HFFc6 (cell line): ENCODE measurements at regions not wholly inside any gene's neighbourhood (a gene's known extent, or its start where the extent isn't known, plus 50 kb on each side); places are given as distances from the start of the nearest gene placed in this dataset.

ENCODE experiments used
- DNase-seq: peaks from one replicate; pipeline ENCODE4 v3.0.0-alpha.2; 2018
- H3K27ac Mint-ChIP-seq: 2 replicates; pipeline ENCODE4 v1.8.0; 2020; ENCODE audit warnings: mild to moderate bottlenecking, mixed read lengths
- H3K27me3 Mint-ChIP-seq: 2 replicates; pipeline ENCODE4 v1.8.0; 2021; ENCODE audit warnings: mild to moderate bottlenecking, moderate library complexity, mixed read lengths; ENCODE audit not compliant: insufficient read depth
- H3K36me3 Mint-ChIP-seq: 2 replicates; pipeline ENCODE4 v1.8.0; 2021; ENCODE audit warnings: low read depth, mixed read lengths
- H3K4me1 Mint-ChIP-seq: 2 replicates; pipeline ENCODE4 v1.8.0; 2020; ENCODE audit warnings: low read depth, mixed read lengths
- H3K4me3 Mint-ChIP-seq: 2 replicates; pipeline ENCODE4 v1.8.0; 2020; ENCODE audit warnings: mild to moderate bottlenecking, moderate library complexity, mixed read lengths
- H3K9me3 Mint-ChIP-seq: 2 replicates; pipeline ENCODE4 v1.8.0; 2020; ENCODE audit warnings: mild to moderate bottlenecking, mixed read lengths
- TF ChIP-seq, protein P1 (sequence below): fragments of 200-600 bp; sonication (generic); IDR thresholded peaks from 2 replicates; pipeline ENCODE4 v1.5.0; 2021; ENCODE audit warnings: antibody characterized with exemption, mild to moderate bottlenecking

DNA sequence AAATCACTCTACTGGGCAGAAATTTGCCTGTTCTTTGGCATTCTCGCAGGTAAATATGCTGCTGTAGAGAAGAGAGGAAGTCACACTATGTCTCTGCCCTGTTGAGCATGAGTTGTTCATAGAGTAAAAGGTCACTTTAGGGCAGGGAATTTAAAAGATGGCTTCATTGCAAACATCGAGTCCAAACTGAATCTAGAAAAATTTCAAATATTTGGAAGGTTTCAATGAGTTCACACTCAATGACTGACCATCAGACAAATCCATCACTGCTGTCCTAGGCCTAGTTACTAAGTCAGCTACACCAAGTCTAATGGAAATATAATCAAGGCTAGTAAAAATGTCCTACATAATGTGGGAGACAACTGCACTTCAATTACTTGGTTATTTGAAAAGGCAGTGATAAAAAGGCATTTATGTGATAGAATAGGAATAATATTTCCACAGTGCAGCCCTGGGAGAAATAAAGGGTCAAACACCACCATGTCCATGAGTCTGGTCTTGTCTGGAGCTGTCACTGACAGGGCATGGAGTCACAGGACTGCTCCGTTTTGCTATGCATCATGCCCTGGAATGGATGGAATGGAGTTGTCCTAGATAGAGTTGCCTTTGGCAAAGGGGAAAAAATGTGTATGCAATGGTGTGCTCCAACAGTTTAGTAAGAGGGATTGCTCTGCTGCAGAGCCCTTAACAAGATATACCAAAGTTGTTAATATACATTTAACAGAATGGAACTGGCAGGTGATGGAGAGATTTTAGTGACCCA is 218.5 kb upstream of the DAPK1 start:
- H3K27me3 Mint-ChIP-seq = peaks cover 2% of the 10 kb centered on the region
- peak overlapping the region; percentile 29; the same call in 1 of the 2 replicates for H3K4me3 Mint-ChIP-seq
- H3K4me1 Mint-ChIP-seq = peaks cover 98% of the 10 kb centered on the region
- H3K27ac Mint-ChIP-seq = peak overlapping the region; percentile 84
- 0 out of 2 replicates have a peak, but pooled peaks cover 3% of the 10 kb centered on the region for H3K9me3 Mint-ChIP-seq
- H3K36me3 Mint-ChIP-seq = peaks cover 26% of the 10 kb centered on the region
- peak; percentile 61 for DNase-seq
- TF ChIP-seq, protein P1, sequence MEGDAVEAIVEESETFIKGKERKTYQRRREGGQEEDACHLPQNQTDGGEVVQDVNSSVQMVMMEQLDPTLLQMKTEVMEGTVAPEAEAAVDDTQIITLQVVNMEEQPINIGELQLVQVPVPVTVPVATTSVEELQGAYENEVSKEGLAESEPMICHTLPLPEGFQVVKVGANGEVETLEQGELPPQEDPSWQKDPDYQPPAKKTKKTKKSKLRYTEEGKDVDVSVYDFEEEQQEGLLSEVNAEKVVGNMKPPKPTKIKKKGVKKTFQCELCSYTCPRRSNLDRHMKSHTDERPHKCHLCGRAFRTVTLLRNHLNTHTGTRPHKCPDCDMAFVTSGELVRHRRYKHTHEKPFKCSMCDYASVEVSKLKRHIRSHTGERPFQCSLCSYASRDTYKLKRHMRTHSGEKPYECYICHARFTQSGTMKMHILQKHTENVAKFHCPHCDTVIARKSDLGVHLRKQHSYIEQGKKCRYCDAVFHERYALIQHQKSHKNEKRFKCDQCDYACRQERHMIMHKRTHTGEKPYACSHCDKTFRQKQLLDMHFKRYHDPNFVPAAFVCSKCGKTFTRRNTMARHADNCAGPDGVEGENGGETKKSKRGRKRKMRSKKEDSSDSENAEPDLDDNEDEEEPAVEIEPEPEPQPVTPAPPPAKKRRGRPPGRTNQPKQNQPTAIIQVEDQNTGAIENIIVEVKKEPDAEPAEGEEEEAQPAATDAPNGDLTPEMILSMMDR = no peak

DNA sequence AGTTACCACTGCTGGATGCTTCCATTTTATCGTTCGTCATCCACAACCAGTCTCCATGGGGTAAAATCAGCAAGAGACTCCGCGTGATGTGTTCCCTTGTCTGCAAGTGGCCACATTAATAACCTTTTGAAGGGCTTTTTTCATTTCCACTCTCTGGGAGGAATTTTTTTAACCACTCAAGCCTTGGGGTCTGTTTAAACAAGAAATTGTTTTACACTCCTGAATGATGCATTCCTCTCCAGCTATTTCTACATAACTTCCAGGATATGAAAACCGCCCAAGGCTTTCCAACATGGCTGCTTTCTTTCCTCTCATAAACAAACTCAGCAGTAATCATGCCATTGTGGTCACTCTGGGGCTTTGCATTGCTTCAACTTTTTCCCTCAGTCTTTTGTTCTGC is 217.2 kb upstream of the DAPK1 start:
- H3K27ac Mint-ChIP-seq = peak overlapping the region; percentile 84
- H3K4me1 Mint-ChIP-seq = peaks cover 98% of the 10 kb centered on the region
- TF ChIP-seq, protein P1 = no peak
- H3K36me3 Mint-ChIP-seq = peaks cover 26% of the 10 kb centered on the region
- 0 out of 2 replicates have a peak, but pooled peaks cover 3% of the 10 kb centered on the region for H3K9me3 Mint-ChIP-seq
- peaks cover 2% of the 10 kb centered on the region for H3K27me3 Mint-ChIP-seq
- peak overlapping the region; percentile 29; the same call in 1 of the 2 replicates for H3K4me3 Mint-ChIP-seq
- peak; percentile 57 for DNase-seq

DNA sequence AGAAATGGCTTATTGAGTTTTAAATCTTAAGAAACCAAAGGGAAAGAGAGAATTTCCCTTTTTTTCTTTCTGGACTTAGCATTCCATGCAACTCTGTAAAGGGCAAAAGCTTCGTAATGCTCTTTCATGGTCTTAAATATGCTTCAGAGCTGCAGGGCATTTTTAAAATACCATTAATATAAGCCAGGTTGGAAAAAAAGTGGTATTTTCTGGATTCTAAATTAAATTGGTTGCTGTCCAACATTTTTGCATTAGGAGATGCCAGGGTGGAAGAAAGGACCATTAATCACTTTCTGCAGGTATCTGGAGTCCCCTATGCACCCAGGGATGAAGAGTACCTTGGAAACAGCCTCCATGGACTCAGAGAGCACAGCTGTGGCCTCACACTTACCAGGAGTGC is 215.1 kb upstream of the DAPK1 start:
- Mint-ChIP-seq H3K27ac (no peak overlapping the region), H3K36me3 (peaks cover 26% of the 10 kb centered on the region)

DNA sequence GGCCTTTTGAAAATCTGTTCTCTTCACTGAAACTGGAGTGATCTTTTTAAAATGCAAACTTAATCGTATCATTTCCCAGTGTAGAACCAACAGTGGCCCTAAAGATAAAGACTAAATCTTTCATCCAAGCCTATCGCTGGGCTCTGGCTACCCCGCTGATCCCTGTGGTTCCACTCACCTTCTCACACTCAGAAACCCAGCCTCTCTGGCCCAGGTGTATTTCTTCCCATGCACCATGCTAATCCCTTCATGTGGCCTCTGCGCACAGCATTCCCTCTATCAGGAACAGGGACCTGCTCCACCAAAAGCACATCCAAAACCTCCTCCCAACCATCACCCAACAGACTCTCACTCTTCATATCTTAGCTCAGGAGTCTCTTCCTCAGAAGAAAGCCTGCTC is 214.1 kb upstream of the DAPK1 start:
- peaks cover 2% of the 10 kb centered on the region for H3K27me3 Mint-ChIP-seq
- TF ChIP-seq, protein P1 = no peak
- DNase-seq = no peak
- 0 out of 2 replicates have a peak, but pooled peaks cover 3% of the 10 kb centered on the region for H3K9me3 Mint-ChIP-seq
- H3K4me1 Mint-ChIP-seq = peaks cover 70% of the 10 kb centered on the region
- H3K27ac Mint-ChIP-seq = no peak overlapping the region
- H3K36me3 Mint-ChIP-seq = peaks cover 20% of the 10 kb centered on the region
- H3K4me3 Mint-ChIP-seq = no peak overlapping the region

More for the DNA sequence above, 215.1 kb upstream of the DAPK1 start:
- TF ChIP-seq, protein P1 = no peak
- peak; percentile 30 for DNase-seq
- H3K27me3 Mint-ChIP-seq = peaks cover 2% of the 10 kb centered on the region
- no peak overlapping the region for H3K4me3 Mint-ChIP-seq
- H3K4me1 Mint-ChIP-seq = peaks cover 80% of the 10 kb centered on the region
- 0 out of 2 replicates have a peak, but pooled peaks cover 3% of the 10 kb centered on the region for H3K9me3 Mint-ChIP-seq

DNA sequence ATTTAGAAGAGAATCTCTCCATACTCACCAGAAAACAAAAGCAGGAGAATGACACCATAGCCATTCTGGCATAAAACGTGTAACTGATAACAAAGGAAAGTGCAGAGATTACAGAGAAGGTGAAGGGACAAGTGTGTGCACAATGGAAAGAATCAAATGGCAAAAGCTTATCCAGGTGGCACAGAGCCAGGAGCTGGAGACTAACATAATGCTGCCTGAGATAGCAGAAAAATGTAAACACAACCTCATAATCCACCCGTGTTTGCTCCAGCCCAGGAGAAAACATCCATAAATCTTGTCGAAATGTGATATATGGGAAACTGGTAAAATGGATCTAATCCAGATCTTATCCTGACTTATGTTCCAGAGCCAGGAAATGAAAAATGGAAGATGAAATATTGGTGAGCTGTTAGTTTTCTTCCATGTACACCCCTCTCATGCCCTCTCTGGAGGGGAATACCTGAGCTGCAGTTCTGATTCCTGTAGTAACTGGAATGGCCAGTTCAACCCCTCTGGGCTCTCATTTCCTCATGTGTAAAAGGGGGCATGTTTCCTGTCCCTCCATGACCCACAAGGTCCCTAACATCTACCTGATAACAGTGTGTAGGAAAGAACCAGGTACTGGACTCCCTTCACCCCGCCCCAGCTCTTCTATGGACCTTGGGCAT is 212.3 kb upstream of the DAPK1 start:
- H3K27ac Mint-ChIP-seq = no peak overlapping the region; the same call in 1 of the 2 replicates
- H3K27me3 Mint-ChIP-seq = peaks cover 2% of the 10 kb centered on the region
- no peak overlapping the region for H3K4me3 Mint-ChIP-seq
- H3K36me3 Mint-ChIP-seq = peaks cover 12% of the 10 kb centered on the region; the same call in 1 of the 2 replicates
- DNase-seq = no peak
- TF ChIP-seq, protein P1 = no peak
- 0 out of 2 replicates have a peak, but pooled peaks cover 3% of the 10 kb centered on the region for H3K9me3 Mint-ChIP-seq
- H3K4me1 Mint-ChIP-seq = peaks cover 68% of the 10 kb centered on the region
